ENCODE measurements at regions not wholly inside any gene's neighbourhood (a gene's known extent, or its start where the extent isn't known, plus 50 kb on each side); places are given as distances from the start of the nearest gene placed in this dataset.
A peak's percentile ranks its signal among the peaks of the same experiment; 100 is the strongest.

GRCh38 chr2:129396980-129397599 lies 582.4 kb upstream of the RAB6C start:
- no TSS peak for BruUV-seq (replicated peaks)
- no peaks in the 10 kb centered on the region for H3K4me1 ChIP-seq
- no peaks in the 10 kb centered on the region for H3K36me3 Mint-ChIP-seq (ENCODE audit: insufficient read depth, unreplicated experiment)
- peak; percentile 52 to 60 for DNase-seq
- H3K9me3 Mint-ChIP-seq (ENCODE audit: unreplicated experiment) = no peaks in the 10 kb centered on the region
- H3K27ac Mint-ChIP-seq (ENCODE audit: unreplicated experiment) = no peak overlapping the region
- H3K4me3 Mint-ChIP-seq (ENCODE audit: unreplicated experiment) = no peak overlapping the region
- H3K36me3 ChIP-seq (ENCODE audit: control insufficient read depth, insufficient read depth, low read length) = no peaks in the 10 kb centered on the region
- no peaks in the 10 kb centered on the region for H3K27me3 ChIP-seq (replicated peaks; ENCODE audit: control insufficient read depth, insufficient read depth, low read length)
- H3K4me1 Mint-ChIP-seq (ENCODE audit: low read depth, unreplicated experiment) = no peaks in the 10 kb centered on the region
- H3K4me3 ChIP-seq (ENCODE audit: low read depth, low read length) = no peak overlapping the region
- CTCF ChIA-PET = no interaction called here
- intact Hi-C loops (cut with micrococcal nuclease; ENCODE audit: unreplicated experiment) = no loop called here
- H3K27me3 Mint-ChIP-seq (ENCODE audit: insufficient read depth, unreplicated experiment) = peaks cover 2% of the 10 kb centered on the region
- TF ChIP-seq, protein P1, sequence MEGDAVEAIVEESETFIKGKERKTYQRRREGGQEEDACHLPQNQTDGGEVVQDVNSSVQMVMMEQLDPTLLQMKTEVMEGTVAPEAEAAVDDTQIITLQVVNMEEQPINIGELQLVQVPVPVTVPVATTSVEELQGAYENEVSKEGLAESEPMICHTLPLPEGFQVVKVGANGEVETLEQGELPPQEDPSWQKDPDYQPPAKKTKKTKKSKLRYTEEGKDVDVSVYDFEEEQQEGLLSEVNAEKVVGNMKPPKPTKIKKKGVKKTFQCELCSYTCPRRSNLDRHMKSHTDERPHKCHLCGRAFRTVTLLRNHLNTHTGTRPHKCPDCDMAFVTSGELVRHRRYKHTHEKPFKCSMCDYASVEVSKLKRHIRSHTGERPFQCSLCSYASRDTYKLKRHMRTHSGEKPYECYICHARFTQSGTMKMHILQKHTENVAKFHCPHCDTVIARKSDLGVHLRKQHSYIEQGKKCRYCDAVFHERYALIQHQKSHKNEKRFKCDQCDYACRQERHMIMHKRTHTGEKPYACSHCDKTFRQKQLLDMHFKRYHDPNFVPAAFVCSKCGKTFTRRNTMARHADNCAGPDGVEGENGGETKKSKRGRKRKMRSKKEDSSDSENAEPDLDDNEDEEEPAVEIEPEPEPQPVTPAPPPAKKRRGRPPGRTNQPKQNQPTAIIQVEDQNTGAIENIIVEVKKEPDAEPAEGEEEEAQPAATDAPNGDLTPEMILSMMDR (IDR thresholded peaks at IDR 0.05; ENCODE audit: insufficient read depth in 1 of 2, low read depth in 1 of 2, low read length in 1 of 2, severe bottlenecking in 1 of 2, unreplicated experiment in 1 of 2) = peak; percentile 46 to 88
- no peaks in the 10 kb centered on the region for H3K9me3 ChIP-seq
- POLR2A ChIA-PET = no interaction called here

- Mint-ChIP-seq H3K9me3 (ENCODE audit: unreplicated experiment) (no peaks in the 10 kb centered on the region), H3K27ac (ENCODE audit: unreplicated experiment) (no peak overlapping the region), H3K36me3 (ENCODE audit: insufficient read depth, unreplicated experiment) (no peaks in the 10 kb centered on the region), H3K27me3 (ENCODE audit: insufficient read depth, unreplicated experiment) (peaks cover 6% of the 10 kb centered on the region), H3K4me1 (ENCODE audit: low read depth, unreplicated experiment) (no peaks in the 10 kb centered on the region), H3K4me3 (ENCODE audit: unreplicated experiment) (no peak overlapping the region)
- Histone ChIP-seq H3K9me3 (no peaks in the 10 kb centered on the region), H3K36me3 (ENCODE audit: control insufficient read depth, insufficient read depth, low read length) (no peaks in the 10 kb centered on the region), H3K27me3 (replicated peaks; ENCODE audit: control insufficient read depth, insufficient read depth, low read length) (no peaks in the 10 kb centered on the region), H3K4me3 (ENCODE audit: low read depth, low read length) (no peak overlapping the region), H3K4me1 (no peaks in the 10 kb centered on the region)
- TF ChIP-seq, protein P1 (IDR thresholded peaks at IDR 0.05; ENCODE audit: insufficient read depth in 1 of 2, low read depth in 1 of 2, low read length in 1 of 2, severe bottlenecking in 1 of 2, unreplicated experiment in 1 of 2) = no peak
- ChIA-PET CTCF (no interaction called here), POLR2A (no interaction called here)
- DNase-seq = no peak
- intact Hi-C loops (cut with micrococcal nuclease; ENCODE audit: unreplicated experiment) = no loop called here
- BruUV-seq (replicated peaks) = no TSS peak
Observed at GRCh38 chr2:129400826-129401225, 578.6 kb upstream of the RAB6C start.

DNA sequence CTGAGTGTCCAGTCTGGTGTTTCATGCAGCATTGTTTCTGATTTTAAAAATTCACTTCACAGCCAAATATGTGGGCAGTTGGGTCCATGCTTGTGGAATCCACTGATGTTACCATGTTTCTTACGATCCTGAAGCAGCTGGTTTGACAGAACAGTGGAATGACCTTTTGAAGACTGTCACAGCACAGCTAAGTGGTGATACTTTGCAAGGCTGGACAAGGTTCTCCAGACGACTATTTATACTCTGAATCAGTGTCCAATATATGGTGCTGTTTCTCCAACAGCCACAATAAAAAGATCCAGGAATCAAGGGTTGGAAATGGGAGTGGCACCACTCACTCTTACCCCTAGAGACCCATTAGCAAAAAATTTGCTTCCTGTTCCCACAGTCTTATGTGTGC lies 577.4 kb upstream of the RAB6C start:
- Mint-ChIP-seq H3K4me1 (ENCODE audit: low read depth, unreplicated experiment) (no peaks in the 10 kb centered on the region), H3K4me3 (ENCODE audit: unreplicated experiment) (no peak overlapping the region), H3K27ac (ENCODE audit: unreplicated experiment) (no peak overlapping the region), H3K9me3 (ENCODE audit: unreplicated experiment) (no peaks in the 10 kb centered on the region), H3K36me3 (ENCODE audit: insufficient read depth, unreplicated experiment) (no peaks in the 10 kb centered on the region), H3K27me3 (ENCODE audit: insufficient read depth, unreplicated experiment) (peaks cover 6% of the 10 kb centered on the region)
- CTCF ChIA-PET = no interaction called here
- DNase-seq = no peak
- POLR2A ChIA-PET = no interaction called here
- Histone ChIP-seq H3K36me3 (ENCODE audit: control insufficient read depth, insufficient read depth, low read length) (no peaks in the 10 kb centered on the region), H3K27me3 (replicated peaks; ENCODE audit: control insufficient read depth, insufficient read depth, low read length) (no peaks in the 10 kb centered on the region), H3K4me3 (ENCODE audit: low read depth, low read length) (no peak overlapping the region), H3K4me1 (no peaks in the 10 kb centered on the region), H3K9me3 (no peaks in the 10 kb centered on the region)
- BruUV-seq (replicated peaks) = no TSS peak
- intact Hi-C loops (cut with micrococcal nuclease; ENCODE audit: unreplicated experiment) = no loop called here
- TF ChIP-seq, protein P1 (IDR thresholded peaks at IDR 0.05; ENCODE audit: insufficient read depth in 1 of 2, low read depth in 1 of 2, low read length in 1 of 2, severe bottlenecking in 1 of 2, unreplicated experiment in 1 of 2) = no peak

All from Caco-2 (cell line).